GM12865 (cell line): ENCODE measurements at regions not wholly inside any gene's neighbourhood (a gene's known extent, or its start where the extent isn't known, plus 50 kb on each side); places are given as distances from the start of the nearest gene placed in this dataset.
A peak's percentile ranks its signal among the peaks of the same experiment; 100 is the strongest.

ENCODE experiments used
- DNase-seq: peaks from one replicate; pipeline ENCODE4 v3.0.0; 2010; ENCODE audit warnings: low read depth
- H3K4me3 ChIP-seq: 2 replicates; pipeline ENCODE4 v1.5.1; 2011; ENCODE audit warnings: mild to moderate bottlenecking, low read depth, low read length, control low read depth
- CTCF ChIP-seq: IDR thresholded peaks from 2 replicates; pipeline ENCODE4 v1.5.1; 2011; ENCODE audit warnings: low read length, control low read depth, low read depth, inconsistent platforms; ENCODE audit not compliant: insufficient read depth; ENCODE audit errors: missing control alignments

DNA sequence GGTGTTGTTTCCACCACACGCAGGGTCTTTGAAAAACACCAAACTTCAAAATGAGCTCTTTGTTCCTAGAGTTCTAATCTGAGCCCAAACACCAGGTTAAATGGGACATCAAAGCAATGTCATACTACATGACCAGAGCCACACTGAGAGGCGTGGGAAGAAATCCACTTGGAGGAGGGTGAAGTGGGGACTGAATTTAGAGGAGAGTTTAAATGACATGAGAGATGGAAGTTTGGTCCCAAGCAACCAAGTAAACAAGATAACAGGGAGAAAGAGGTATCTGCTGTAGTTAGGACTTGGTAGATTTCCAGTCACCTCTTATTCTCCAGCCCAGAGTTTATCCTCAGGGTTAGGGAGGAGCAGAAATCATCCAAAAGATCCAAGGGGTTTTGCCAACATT lies 290.9 kb upstream of the FAM78B start:
- no peak for TF ChIP-seq CTCF
- no peak for DNase-seq
- H3K4me3 ChIP-seq, result no peak overlapping the region

- H3K4me3 ChIP-seq, result no peak overlapping the region
- TF ChIP-seq CTCF, result no peak
- DNase-seq, result no peak
These were observed 297.5 kb upstream of the FAM78B start for GRCh38 chr1:166464333-166464732.

GRCh38 chr1:166470014-166470413 lies 303.2 kb upstream of the FAM78B start:
- no peak for DNase-seq
- no peak overlapping the region for H3K4me3 ChIP-seq
- TF ChIP-seq CTCF, result no peak

DNA sequence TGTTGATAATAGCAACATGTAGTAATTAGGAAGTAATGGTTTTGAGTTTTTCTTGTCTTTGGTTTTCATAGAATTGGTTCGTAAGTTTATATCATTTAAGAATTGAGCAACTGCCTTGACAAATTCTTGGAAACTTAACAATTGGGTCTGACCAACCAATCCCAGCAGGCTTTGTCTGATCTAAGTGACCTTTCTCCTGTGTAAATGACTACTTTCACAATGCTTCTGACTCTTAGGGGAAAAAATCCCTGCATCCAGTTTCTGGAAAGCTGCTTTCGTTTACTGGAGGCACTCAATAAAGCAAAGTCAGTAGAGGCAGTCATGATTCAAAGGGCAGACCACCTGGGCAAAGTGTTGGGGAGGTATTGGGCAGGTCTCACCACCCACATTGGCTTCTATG lies 303.6 kb upstream of the FAM78B start:
- no peak overlapping the region for H3K4me3 ChIP-seq
- DNase-seq, result no peak
- no peak for TF ChIP-seq CTCF

- no peak for DNase-seq
- H3K4me3 ChIP-seq, result no peak overlapping the region
- TF ChIP-seq CTCF, result no peak
These were observed 304.6 kb upstream of the FAM78B start for GRCh38 chr1:166471359-166471758.

DNA sequence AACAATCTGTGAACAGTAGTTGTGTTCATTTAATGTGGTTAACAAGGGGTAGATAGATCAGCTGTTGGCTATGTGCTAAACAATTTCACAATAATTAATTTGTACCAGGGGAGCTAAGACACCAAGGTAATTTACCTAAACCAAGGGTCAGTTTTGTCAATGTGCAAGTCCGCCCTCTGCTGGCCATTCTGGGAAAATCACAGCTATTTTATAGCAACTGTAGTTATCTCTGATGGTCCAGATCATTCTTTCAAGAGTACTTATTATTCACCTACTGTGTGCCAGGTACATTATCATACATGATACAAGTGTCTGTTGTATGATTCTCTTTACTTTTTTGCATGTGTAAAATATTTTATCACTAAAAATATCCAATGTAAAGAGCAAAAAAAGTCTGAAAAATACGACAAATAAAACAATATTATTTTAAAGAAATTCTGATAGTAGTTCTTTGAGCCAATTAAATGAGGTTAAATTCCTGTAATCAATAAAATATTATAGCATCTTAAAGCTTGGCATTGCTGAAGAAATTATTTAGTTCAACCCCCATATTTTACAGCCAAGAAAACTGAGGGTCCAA lies 312.3 kb upstream of the FAM78B start:
- TF ChIP-seq CTCF, result peak; percentile 64
- DNase-seq, result peak; percentile 63
- H3K4me3 ChIP-seq, result no peak overlapping the region

- no peak for DNase-seq
- H3K4me3 ChIP-seq, result no peak overlapping the region
- TF ChIP-seq CTCF, result no peak
These were observed 317.7 kb upstream of the FAM78B start for GRCh38 chr1:166484471-166484870.
